GM20000 (cell line): ENCODE measurements at regions not wholly inside any gene's neighbourhood (a gene's known extent, or its start where the extent isn't known, plus 50 kb on each side); places are given as distances from the start of the nearest gene placed in this dataset.
A peak's percentile ranks its signal among the peaks of the same experiment; 100 is the strongest.

ENCODE experiments used
- DNase-seq: peaks from one replicate; pipeline ENCODE4 v3.0.0; 2012; ENCODE audit warnings: low spot score
- CTCF ChIP-seq: IDR thresholded peaks from 2 replicates; pipeline ENCODE4 v1.5.1; 2012; ENCODE audit warnings: mild to moderate bottlenecking, control low read depth; ENCODE audit errors: extremely low read depth, missing control alignments

- TF ChIP-seq CTCF: no peak
- DNase-seq: no peak
These were observed 106.4 kb downstream of the C1orf94 start for GRCh38 chr1:34283142-34283541.

- TF ChIP-seq CTCF: no peak
- no peak for DNase-seq
These were observed 109.8 kb downstream of the C1orf94 start for GRCh38 chr1:34286511-34286910.

- DNase-seq: no peak
- no peak for TF ChIP-seq CTCF
These were observed 114.1 kb downstream of the C1orf94 start for GRCh38 chr1:34290831-34291230.

GRCh38 chr1:34292472-34292871, 115.8 kb downstream of the C1orf94 start:
- TF ChIP-seq CTCF: peak; percentile 4
- no peak for DNase-seq

- no peak for TF ChIP-seq CTCF
These were observed 119.4 kb downstream of the C1orf94 start for GRCh38 chr1:34296059-34296458.

GRCh38 chr1:34302798-34303197, 126.1 kb downstream of the C1orf94 start:
- DNase-seq: no peak
- TF ChIP-seq CTCF: no peak

More at GRCh38 chr1:34296059-34296458, 119.4 kb downstream of the C1orf94 start:
- DNase-seq: no peak

GRCh38 chr1:34303218-34303617, 126.5 kb downstream of the C1orf94 start:
- no peak for TF ChIP-seq CTCF
- DNase-seq: no peak

GRCh38 chr1:34306568-34306967, 129.9 kb downstream of the C1orf94 start:
- no peak for TF ChIP-seq CTCF
- DNase-seq: no peak
